Renal pelvis (tissue), 1 donor: ENCODE measurements at regions not wholly inside any gene's neighbourhood (a gene's known extent, or its start where the extent isn't known, plus 50 kb on each side); places are given as distances from the start of the nearest gene placed in this dataset.
"Not testable (repeated sequence)": the region's sequence is repeated elsewhere in the genome, so short reads cannot be mapped to it uniquely, and the experiment has no call there.

Source experiments
- DNase-seq: peaks from one replicate; pipeline ENCODE4 v3.0.0-alpha.2; 2013

DNA sequence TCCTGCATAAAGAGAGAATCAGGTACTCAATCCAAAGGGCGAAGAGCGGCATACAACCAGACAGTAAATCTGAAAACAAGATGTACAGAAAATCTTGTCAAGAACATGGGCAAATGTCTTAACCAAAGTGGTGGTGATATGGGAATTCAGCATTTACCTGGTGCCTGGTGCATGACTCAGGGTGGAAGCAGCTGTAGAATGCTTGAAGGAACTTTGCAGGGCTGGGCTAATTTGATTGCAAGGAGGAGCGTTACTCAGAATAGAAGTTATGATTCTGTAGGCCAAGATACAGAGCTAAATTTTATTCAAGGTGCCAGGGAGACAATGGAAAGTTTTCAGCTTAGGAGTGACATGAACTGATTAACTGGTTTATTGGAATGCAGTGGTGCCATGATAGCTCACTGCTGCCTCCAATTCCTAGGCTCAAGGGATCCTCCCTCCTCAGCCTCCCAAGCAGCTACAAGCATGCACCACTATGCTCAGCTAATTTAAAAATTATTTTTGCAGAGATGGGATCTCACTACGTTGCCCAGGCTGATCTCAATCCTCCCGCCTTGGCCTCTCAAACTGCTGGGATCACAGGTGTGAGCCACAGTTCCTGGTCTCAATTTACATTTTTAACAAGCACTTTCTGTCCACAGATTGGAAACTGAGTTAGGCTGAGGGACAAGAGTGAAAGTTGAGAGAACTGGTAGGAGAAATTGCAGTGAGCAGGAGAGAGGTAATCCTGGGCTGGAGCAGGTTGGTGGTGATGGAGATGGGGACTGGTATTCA is 91.5 kb upstream of the TBC1D5 start:
- no peak for DNase-seq

DNA sequence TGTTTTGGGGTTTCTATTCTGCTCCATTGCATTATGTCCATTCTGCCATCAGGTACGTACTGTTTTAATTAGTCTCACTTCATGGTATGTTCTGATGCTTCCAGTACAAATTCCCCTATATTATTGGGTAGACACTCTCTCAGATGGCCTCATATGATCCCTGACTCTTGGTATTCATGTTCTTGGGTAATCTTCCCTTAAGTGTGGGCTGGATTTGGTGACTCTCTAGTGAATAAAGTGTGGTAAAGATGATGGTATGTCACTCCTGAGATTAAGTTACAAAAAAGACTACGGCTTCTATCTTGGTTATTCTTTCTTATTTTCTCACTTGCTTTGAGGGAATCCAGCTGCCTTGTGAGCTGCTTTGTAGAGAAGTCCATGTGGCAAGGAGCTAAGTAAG is 89.6 kb upstream of the TBC1D5 start:
- no peak for DNase-seq

DNA sequence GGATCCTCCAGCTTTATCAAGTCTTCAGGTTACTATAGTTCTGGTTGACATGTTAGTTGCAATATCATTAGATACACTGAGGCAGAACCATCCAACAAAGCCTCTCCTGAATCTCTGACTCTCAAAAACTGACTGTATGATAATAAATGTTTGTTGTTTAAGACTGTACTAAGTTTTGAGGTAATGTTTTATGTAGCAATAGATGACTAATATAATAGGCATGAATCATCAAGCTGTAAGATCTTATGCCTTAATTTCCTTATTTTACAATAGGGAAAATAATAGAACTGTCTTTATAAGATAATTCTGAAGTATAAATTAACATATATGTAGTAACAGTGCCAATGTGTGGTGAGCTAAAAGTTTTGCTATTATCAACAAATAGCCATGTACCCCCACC is 88.9 kb upstream of the TBC1D5 start:
- DNase-seq, result no peak

DNA sequence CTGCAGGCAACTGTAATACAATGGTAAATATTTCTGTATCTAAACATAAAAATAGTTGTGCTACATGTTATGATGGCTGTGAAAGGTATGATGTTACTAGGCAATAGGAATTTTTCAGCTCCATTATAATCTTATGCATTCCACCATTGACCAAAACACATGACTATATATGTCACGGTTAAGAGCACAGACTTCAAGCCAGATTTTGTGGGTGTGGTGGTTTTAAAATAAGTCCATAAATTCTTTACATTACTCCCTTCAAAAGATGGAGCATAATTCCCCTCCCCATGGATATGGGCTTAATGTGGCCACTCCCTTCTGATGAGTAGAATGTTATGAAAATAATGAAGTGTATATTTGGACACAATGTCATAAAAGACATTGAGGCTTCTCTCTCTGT is 88.4 kb upstream of the TBC1D5 start:
- DNase-seq, result no peak

DNA sequence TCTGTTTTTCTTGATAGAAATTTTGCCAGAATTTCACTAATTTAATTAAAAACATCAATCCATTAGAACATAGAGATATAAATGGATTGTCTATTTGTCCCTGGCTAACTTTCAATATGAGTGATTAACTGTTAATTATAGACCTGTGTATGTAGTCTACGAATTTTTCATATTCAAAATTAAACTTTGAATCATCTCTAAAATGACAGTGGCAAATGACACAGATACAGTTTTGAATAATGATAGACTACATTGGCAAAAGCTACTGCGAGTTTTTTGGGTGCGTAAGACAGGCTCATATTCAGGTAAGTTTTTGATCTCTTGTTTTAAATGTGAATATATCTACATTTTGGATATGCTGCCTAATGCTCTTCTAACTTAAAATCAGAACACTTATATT is 86.0 kb upstream of the TBC1D5 start:
- no peak for DNase-seq

- no peak for DNase-seq
Observed at GRCh38 chr3:17825298-17825697, 82.9 kb upstream of the TBC1D5 start.

GRCh38 chr3:17823816-17824215 is 81.4 kb upstream of the TBC1D5 start:
- DNase-seq, result no peak

GRCh38 chr3:17823036-17823435 is 80.6 kb upstream of the TBC1D5 start:
- DNase-seq, result no peak

DNA sequence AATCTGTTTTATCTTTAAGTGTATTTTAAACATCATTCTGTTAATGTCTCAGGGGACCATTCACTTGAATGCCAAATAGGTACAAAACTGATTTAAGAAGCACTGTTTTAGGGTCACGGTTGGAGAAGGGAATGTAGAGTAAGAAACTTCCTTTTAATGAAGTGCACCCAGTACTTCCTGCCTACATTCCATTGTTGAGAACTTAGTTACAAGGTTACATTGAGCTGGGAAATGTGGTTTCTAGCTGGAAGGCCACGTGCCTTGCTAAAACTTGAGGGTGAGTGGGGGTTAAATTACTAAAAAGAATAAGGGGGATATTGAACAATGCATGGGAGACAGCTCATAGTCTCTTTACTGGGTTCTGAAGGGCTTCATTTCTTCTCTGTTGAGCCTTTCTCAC is 78.3 kb upstream of the TBC1D5 start:
- DNase-seq, result no peak

- DNase-seq, result no peak
Observed at GRCh38 chr3:17820275-17820674, 77.8 kb upstream of the TBC1D5 start.

- DNase-seq, result not testable (repeated sequence)
Observed at GRCh38 chr3:17817973-17818372, 75.5 kb upstream of the TBC1D5 start.

GRCh38 chr3:17817545-17817944 is 75.1 kb upstream of the TBC1D5 start:
- no peak for DNase-seq

- DNase-seq, result not testable (repeated sequence)
Observed at GRCh38 chr3:17816839-17817238, 74.4 kb upstream of the TBC1D5 start.

DNA sequence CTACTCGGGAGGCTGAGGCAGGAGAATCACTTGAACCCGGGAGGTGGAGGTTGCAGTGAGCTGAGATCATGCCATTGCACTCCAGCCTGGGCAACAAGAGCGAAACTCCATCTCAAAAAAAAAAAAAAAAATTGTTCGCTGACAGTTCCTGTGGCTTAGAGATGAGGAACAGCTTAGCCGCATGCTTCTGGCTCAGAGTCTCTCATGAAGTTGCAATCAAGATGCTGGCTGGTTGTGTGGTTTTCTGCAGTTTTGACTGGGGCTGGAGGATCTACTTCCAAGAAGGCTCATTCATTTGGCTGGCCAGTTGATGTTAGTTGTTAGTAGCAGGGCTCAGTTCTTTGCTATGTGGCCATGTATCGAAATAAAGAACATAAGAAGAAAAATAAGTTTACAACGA is 69.9 kb upstream of the TBC1D5 start:
- DNase-seq, result not testable (repeated sequence)

GRCh38 chr3:17811646-17812045 is 69.2 kb upstream of the TBC1D5 start:
- DNase-seq, result no peak

GRCh38 chr3:17810759-17811158 is 68.3 kb upstream of the TBC1D5 start:
- no peak for DNase-seq

DNA sequence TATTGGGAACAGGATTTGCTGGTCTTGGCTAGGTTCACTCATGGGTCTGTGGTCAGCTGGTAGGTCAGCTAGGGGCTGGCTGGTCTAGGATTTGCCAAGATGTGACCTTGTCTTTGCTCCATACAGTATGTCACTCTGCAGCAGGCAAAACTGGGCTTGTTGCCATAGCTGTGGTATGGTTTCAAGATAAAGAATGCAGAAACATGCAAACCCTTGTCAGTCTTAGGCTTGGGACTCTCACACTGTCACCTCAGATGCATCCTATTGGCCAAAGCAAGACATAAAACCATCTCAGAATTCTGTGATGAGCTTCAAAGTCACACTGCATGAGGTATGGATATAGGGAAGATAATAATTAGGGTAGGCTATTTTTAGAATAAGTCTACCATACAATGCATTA is 66.6 kb upstream of the TBC1D5 start:
- no peak for DNase-seq

GRCh38 chr3:17806876-17807275 is 64.4 kb upstream of the TBC1D5 start:
- no peak for DNase-seq

- DNase-seq, result no peak
Observed at GRCh38 chr3:17806201-17806600, 63.8 kb upstream of the TBC1D5 start.

GRCh38 chr3:17805461-17805940 is 63.1 kb upstream of the TBC1D5 start:
- no peak for DNase-seq

- DNase-seq, result no peak
Observed at GRCh38 chr3:17802950-17803349, 60.5 kb upstream of the TBC1D5 start.

DNA sequence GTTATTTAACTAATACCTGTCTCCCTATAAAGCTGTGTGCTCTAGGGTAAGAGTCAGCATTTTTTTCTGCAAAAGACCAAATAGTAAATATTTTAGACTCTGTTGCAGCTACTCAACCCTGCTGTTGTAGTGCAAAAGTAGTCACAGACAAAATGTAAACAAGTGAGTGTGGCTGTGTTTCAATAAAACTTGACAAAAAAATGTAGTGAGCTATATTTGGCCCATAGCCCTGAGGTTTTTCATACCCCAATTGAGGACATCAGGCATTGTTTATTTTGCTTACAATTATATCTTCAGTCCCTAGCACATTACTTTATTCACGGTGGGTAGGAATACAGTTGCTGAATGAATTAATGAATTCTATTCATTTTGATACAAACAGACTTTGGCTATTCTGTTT is 58.7 kb upstream of the TBC1D5 start:
- DNase-seq, result no peak

DNA sequence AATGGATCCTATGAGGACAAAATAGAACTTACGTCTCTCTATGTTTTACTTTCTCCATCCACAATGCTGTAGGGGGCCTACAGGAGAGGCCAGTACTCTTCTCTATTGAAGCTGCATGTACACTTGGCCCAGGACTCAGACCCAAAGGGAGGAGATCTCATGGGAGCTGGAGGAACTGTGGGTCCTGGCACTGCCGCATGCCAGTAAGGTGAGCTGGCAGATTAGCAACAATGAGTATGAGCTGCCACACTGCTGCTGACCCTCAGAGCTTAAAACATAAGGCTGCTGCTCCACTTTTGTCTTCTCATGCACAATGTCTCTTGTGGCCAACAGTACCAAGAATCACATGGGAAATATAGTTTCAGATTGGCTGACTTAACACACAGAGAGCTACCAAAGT is 57.8 kb upstream of the TBC1D5 start:
- DNase-seq, result no peak

GRCh38 chr3:17799312-17799711 is 56.9 kb upstream of the TBC1D5 start:
- DNase-seq, result no peak
